VCaP (cell line): ENCODE measurements at regions not wholly inside any gene's neighbourhood (a gene's known extent, or its start where the extent isn't known, plus 50 kb on each side); places are given as distances from the start of the nearest gene placed in this dataset.

Experiments used
- H3K27ac ChIP-seq: fragments of 450-650 bp; 2 replicates; pipeline ENCODE4 v1.5.1; 2017
- CTCF ChIP-seq: fragments of 450-650 bp; conservative IDR thresholded peaks from 2 replicates; pipeline ENCODE4 v1.5.1; 2017; ENCODE audit warnings: mild to moderate bottlenecking, moderate library complexity

- H3K27ac ChIP-seq: no peak overlapping the region
- no peak for TF ChIP-seq CTCF
Observed at GRCh38 chr9:92177591-92177990, 62.4 kb upstream of the SPTLC1 start.

- no peak for TF ChIP-seq CTCF
- no peak overlapping the region for H3K27ac ChIP-seq
Observed at GRCh38 chr9:92176800-92177185, 61.6 kb upstream of the SPTLC1 start.

GRCh38 chr9:92176068-92176799, 61.0 kb upstream of the SPTLC1 start:
- no peak for TF ChIP-seq CTCF
- H3K27ac ChIP-seq: no peak overlapping the region

GRCh38 chr9:92175441-92175840, 60.2 kb upstream of the SPTLC1 start:
- H3K27ac ChIP-seq: no peak overlapping the region
- TF ChIP-seq CTCF: no peak

GRCh38 chr9:92173318-92173717, 58.1 kb upstream of the SPTLC1 start:
- no peak for TF ChIP-seq CTCF
- no peak overlapping the region for H3K27ac ChIP-seq

- TF ChIP-seq CTCF: no peak
- H3K27ac ChIP-seq: no peak overlapping the region
Observed at GRCh38 chr9:92171822-92172221, 56.6 kb upstream of the SPTLC1 start.

- TF ChIP-seq CTCF: no peak
- H3K27ac ChIP-seq: no peak overlapping the region
Observed at GRCh38 chr9:92171281-92171680, 56.1 kb upstream of the SPTLC1 start.
